ENCODE measurements at regions not wholly inside any gene's neighbourhood (a gene's known extent, or its start where the extent isn't known, plus 50 kb on each side); places are given as distances from the start of the nearest gene placed in this dataset.

- TF ChIP-seq ZNF280D (CRISPR knock-in tag; IDR thresholded peaks at IDR 0.05): no peak
- TF ChIP-seq ZSCAN25 (CRISPR knock-in tag; IDR thresholded peaks at IDR 0.05): peak; percentile 51; the same call in 1 of the 2 replicates
- no peak for TF ChIP-seq ZNF577 (CRISPR knock-in tag; IDR thresholded peaks at IDR 0.05; ENCODE audit: borderline replicate concordance, low read depth)
- TF ChIP-seq FOXO1 (CRISPR knock-in tag; IDR thresholded peaks at IDR 0.05): no peak
- TF ChIP-seq ZBED4 (CRISPR knock-in tag; IDR thresholded peaks at IDR 0.05; ENCODE audit: borderline replicate concordance): no peak
- no peak for TF ChIP-seq ZFP36 (IDR thresholded peaks at IDR 0.05; ENCODE audit: borderline replicate concordance, low read depth, low read length, partially characterized antibody)
- TF ChIP-seq ZMAT5 (CRISPR knock-in tag; IDR thresholded peaks at IDR 0.05; ENCODE audit: borderline replicate concordance, low read depth): no peak
- TF ChIP-seq NKX3-1 (CRISPR knock-in tag; IDR thresholded peaks at IDR 0.05): no peak
- no peak for TF ChIP-seq HHEX (CRISPR knock-in tag; IDR thresholded peaks at IDR 0.05)
- TF ChIP-seq CERS6 (CRISPR knock-in tag; IDR thresholded peaks at IDR 0.05): no peak
- TF ChIP-seq REXO4 (CRISPR knock-in tag; IDR thresholded peaks at IDR 0.05; ENCODE audit: borderline replicate concordance): no peak
- TF ChIP-seq SMYD3 (CRISPR knock-in tag; IDR thresholded peaks at IDR 0.05): no peak
- TF ChIP-seq GFI1 (CRISPR knock-in tag; IDR thresholded peaks at IDR 0.05; ENCODE audit: borderline replicate concordance): peak; percentile 49; the same call in 1 of the 2 replicates
- TF ChIP-seq NFE2 (CRISPR knock-in tag; IDR thresholded peaks at IDR 0.05): no peak
Measured at GRCh38 chr3:124584552-124585391, 145.5 kb upstream of the UMPS start (continued).

Data from HepG2 (cell line).